NB4 (cell line): ENCODE measurements at regions not wholly inside any gene's neighbourhood (a gene's known extent, or its start where the extent isn't known, plus 50 kb on each side); places are given as distances from the start of the nearest gene placed in this dataset.

ENCODE experiments used
- CTCF ChIP-seq: IDR thresholded peaks from one replicate; pipeline ENCODE4 v1.5.1; 2012; ENCODE audit warnings: low read depth, low read length
- MAX ChIP-seq: IDR thresholded peaks from 2 replicates; pipeline ENCODE4 v1.6.1; 2011; ENCODE audit warnings: low read depth, low read length
- POLR2A ChIP-seq: IDR thresholded peaks from 2 replicates; pipeline ENCODE4 v1.6.1; 2011; ENCODE audit warnings: mild to moderate bottlenecking; ENCODE audit not compliant: insufficient read length; ENCODE audit errors: extremely low read depth

- TF ChIP-seq POLR2A (no peak), CTCF (no peak), MAX (no peak)
These were observed 176.4 kb upstream of the HABP2 start for GRCh38 chr10:113376428-113376827.
